Liver (tissue), 8 donors: ENCODE measurements at regions not wholly inside any gene's neighbourhood (a gene's known extent, or its start where the extent isn't known, plus 50 kb on each side); places are given as distances from the start of the nearest gene placed in this dataset.

ENCODE experiments used
- DNase-seq: peaks from one replicate; pipeline ENCODE4 v3.0.0-alpha.2; 2017; ENCODE audit warnings: low spot score
- H3K27ac ChIP-seq, 2 donors: one replicate each; pipeline ENCODE4 v1.7.0; 2013; ENCODE audit warnings: inconsistent platforms in 2 of 2, low read length in 2 of 2, control low read depth in 1 of 2, low read depth in 1 of 2, mild to moderate bottlenecking in 1 of 2
- H3K27me3 ChIP-seq, 4 donors: one replicate each; pipeline versions ENCODE4 v1.6.1 to v1.7.0; 2013; ENCODE audit warnings: low read length in 3 of 4, inconsistent platforms in 1 of 4, mild to moderate bottlenecking in 1 of 4, moderate library complexity in 1 of 4; ENCODE audit not compliant: control insufficient read depth in 4 of 4, insufficient read depth in 4 of 4
- H3K36me3 ChIP-seq, 4 donors: one replicate each; pipeline versions ENCODE4 v1.6.1 to v1.7.0; 2013; ENCODE audit warnings: low read length in 3 of 4, mild to moderate bottlenecking in 3 of 4, low read depth in 1 of 4, moderate library complexity in 1 of 4; ENCODE audit not compliant: control insufficient read depth in 4 of 4, insufficient read depth in 3 of 4
- H3K4me1 ChIP-seq, 4 donors: one replicate each; pipeline versions ENCODE4 v1.6.1 to v1.7.0; 2013; ENCODE audit warnings: low read length in 3 of 4, mild to moderate bottlenecking in 3 of 4, moderate library complexity in 1 of 4; ENCODE audit not compliant: control insufficient read depth in 4 of 4, insufficient read depth in 4 of 4
- H3K4me3 ChIP-seq, 3 donors: one replicate each; pipeline versions ENCODE4 v1.6.1 to v1.7.0; 2013; ENCODE audit warnings: low read length in 3 of 3, control low read depth in 1 of 3, low read depth in 1 of 3, mild to moderate bottlenecking in 1 of 3
- H3K9ac ChIP-seq, 2 donors: one replicate each; pipeline ENCODE4 v1.7.0; 2013; ENCODE audit warnings: low read length in 2 of 2, mild to moderate bottlenecking in 2 of 2, moderate library complexity in 2 of 2, control low read depth in 1 of 2, low read depth in 1 of 2
- H3K9me3 ChIP-seq, 4 donors: one replicate each; pipeline versions ENCODE4 v1.6.1 to v1.7.0; 2013; ENCODE audit warnings: low read length in 3 of 4; ENCODE audit not compliant: control insufficient read depth in 4 of 4
- ATF3 ChIP-seq: IDR thresholded peaks from 2 replicates; pipeline ENCODE4 v1.6.1; 2016; ENCODE audit warnings: antibody characterized with exemption
- CTCF ChIP-seq: fragments of 150-350 bp; IDR thresholded peaks from 2 replicates; pipeline ENCODE4 v1.5.1; 2017; ENCODE audit warnings: improper control_type of control experiment, low read depth, low read length; ENCODE audit not compliant: missing input control
- EGR1 ChIP-seq, 2 donors: IDR thresholded peaks; 2 replicates each; pipeline ENCODE4 v1.6.1; 2016 to 2018; ENCODE audit warnings: antibody characterized with exemption in 2 of 2, low read depth in 2 of 2
- FOXA1 ChIP-seq: IDR thresholded peaks from 2 replicates; pipeline ENCODE4 v1.6.1; 2016; ENCODE audit warnings: antibody characterized with exemption
- GABPA ChIP-seq, 2 donors: IDR thresholded peaks in 1 of 2; conservative IDR thresholded peaks in 1 of 2; 2 replicates each; pipeline ENCODE4 v1.6.1; 2016; ENCODE audit warnings: antibody characterized with exemption in 2 of 2, mild to moderate bottlenecking in 1 of 2, moderate library complexity in 1 of 2
- HNF4A ChIP-seq, 2 donors: conservative IDR thresholded peaks; 2 replicates each; pipeline ENCODE4 v1.6.1; 2016; ENCODE audit warnings: antibody characterized with exemption in 2 of 2, mild to moderate bottlenecking in 2 of 2
- HNF4G ChIP-seq: IDR thresholded peaks from 2 replicates; pipeline ENCODE4 v1.6.1; 2016; ENCODE audit warnings: antibody characterized with exemption
- JUND ChIP-seq, 2 donors: IDR thresholded peaks; 2 replicates each; pipeline ENCODE4 v1.6.1; 2016; ENCODE audit warnings: antibody characterized with exemption in 2 of 2
- MAX ChIP-seq: IDR thresholded peaks from 2 replicates; pipeline ENCODE4 v1.6.1; 2016; ENCODE audit warnings: antibody characterized with exemption
- RAD21 ChIP-seq, 2 donors: IDR thresholded peaks; 2 replicates each; pipeline ENCODE4 v1.6.1; 2016; ENCODE audit warnings: antibody characterized with exemption in 2 of 2, mild to moderate bottlenecking in 2 of 2
- REST ChIP-seq: IDR thresholded peaks from 2 replicates; pipeline ENCODE4 v1.6.1; 2016; ENCODE audit warnings: antibody characterized with exemption, mild to moderate bottlenecking
- RXRA ChIP-seq, 2 donors: IDR thresholded peaks; 2 replicates each; pipeline ENCODE4 v1.6.1; 2017 to 2018; ENCODE audit warnings: antibody characterized with exemption in 2 of 2, mild to moderate bottlenecking in 1 of 2
- SP1 ChIP-seq: IDR thresholded peaks from 2 replicates; pipeline ENCODE4 v1.6.1; 2018; ENCODE audit warnings: antibody characterized with exemption, mild to moderate bottlenecking
- TAF1 ChIP-seq: conservative IDR thresholded peaks from 2 replicates; pipeline ENCODE4 v1.6.1; 2016; ENCODE audit warnings: antibody characterized with exemption, mild to moderate bottlenecking
- YY1 ChIP-seq: IDR thresholded peaks from 2 replicates; pipeline ENCODE4 v1.6.1; 2016; ENCODE audit warnings: antibody characterized with exemption, mild to moderate bottlenecking
- ZBTB33 ChIP-seq: IDR thresholded peaks from 2 replicates; pipeline ENCODE4 v1.6.1; 2016; ENCODE audit warnings: antibody characterized with exemption
- WGBS: extraction: QIAGEN DNeasy Blood & Tissue Kit; methylation state at CpG from one replicate; pipeline ENCODE4 v1.1.7; 2013; 5-methylcytosine and 5-hydroxymethylcytosine counted together
- donor health status: healthy.
- donor health status: healthy.
- donor health status: healthy.
- donor health status: healthy.
- donor health status: healthy.

GRCh38 chr2:39948016-39948719, 169.1 kb upstream of the THUMPD2 start:
- no peak overlapping the region for H3K9ac ChIP-seq
- no peaks in the 10 kb centered on the region for H3K36me3 ChIP-seq
- H3K4me3 ChIP-seq, result no peak overlapping the region
- H3K27ac ChIP-seq, result no peak overlapping the region
- no peaks in the 10 kb centered on the region for H3K27me3 ChIP-seq
- WGBS, result 73% methylated on average over 1 of the region's 1 CpG
- TF ChIP-seq EGR1 (IDR thresholded peaks at IDR 0.05; ENCODE audit: low read depth in 2 of 2) (no peak), HNF4A (conservative IDR thresholded peaks at IDR 0.05) (no peak), ZBTB33 (no peak), GABPA (IDR thresholded peaks at IDR 0.05 in 1 of 2, conservative IDR thresholded peaks at IDR 0.05 in 1 of 2) (no peak), HNF4G (no peak), SP1 (no peak), CTCF (no peak), FOXA1 (no peak), RXRA (IDR thresholded peaks at IDR 0.05) (no peak), JUND (IDR thresholded peaks at IDR 0.05) (no peak), TAF1 (no peak), RAD21 (IDR thresholded peaks at IDR 0.05) (no peak), YY1 (no peak), ATF3 (no peak), MAX (no peak), REST (no peak)
- no peaks in the 10 kb centered on the region for H3K9me3 ChIP-seq
- no peak for DNase-seq
- no peaks in the 10 kb centered on the region for H3K4me1 ChIP-seq
